ENCODE measurements at regions not wholly inside any gene's neighbourhood (a gene's known extent, or its start where the extent isn't known, plus 50 kb on each side); places are given as distances from the start of the nearest gene placed in this dataset.

GRCh38 chr5:155193483-155194107 is 180.0 kb downstream of the KIF4B start:
- H3K9me2 ChIP-seq (ENCODE audit: insufficient read depth), result no peaks in the 10 kb centered on the region
- no peaks in the 10 kb centered on the region for H3K4me1 ChIP-seq (replicated peaks; ENCODE audit: insufficient read depth)
- ChIA-PET POLR2A (ENCODE audit: unreplicated experiment) (no interaction called here), CTCF (no interaction called here)
- intact Hi-C loops (cut with micrococcal nuclease; ENCODE audit: unreplicated experiment), result no loop called here
- H3K4me3 ChIP-seq, result no peak overlapping the region
- H3K27me3 ChIP-seq (ENCODE audit: insufficient read depth, low read depth), result no peaks in the 10 kb centered on the region
- H2AFZ ChIP-seq, result no peak overlapping the region
- no peak for DNase-seq
- H3F3A ChIP-seq (ENCODE audit: insufficient read depth, low read depth), result no peaks in the 10 kb centered on the region
- no peaks in the 10 kb centered on the region for H3K36me3 ChIP-seq (ENCODE audit: low read depth)
- H3K79me2 ChIP-seq (ENCODE audit: low read depth), result no peaks in the 10 kb centered on the region
- H3K27ac ChIP-seq, result no peak overlapping the region
- H3K4me2 ChIP-seq, result no peak overlapping the region
- no TSS peak for BruUV-seq (replicated peaks)
- no peak for TF ChIP-seq EZH2 (IDR thresholded peaks at IDR 0.05; ENCODE audit: low read depth)
- TF ChIP-seq CTCF (conservative IDR thresholded peaks at IDR 0.05), result no peak
- no peaks in the 10 kb centered on the region for H3K9me3 ChIP-seq (ENCODE audit: insufficient read depth, low read depth)
- no peaks in the 10 kb centered on the region; the same call in 1 of the 2 replicates for H4K20me1 ChIP-seq (ENCODE audit: insufficient read depth)

GRCh38 chr5:155200608-155201007 is 187.1 kb downstream of the KIF4B start:
- Histone ChIP-seq H3K4me3 (no peak overlapping the region), H3K79me2 (ENCODE audit: low read depth) (no peaks in the 10 kb centered on the region), H3K4me2 (no peak overlapping the region), H3K4me1 (replicated peaks; ENCODE audit: insufficient read depth) (no peaks in the 10 kb centered on the region), H3F3A (ENCODE audit: insufficient read depth, low read depth) (no peaks in the 10 kb centered on the region), H3K9me3 (ENCODE audit: insufficient read depth, low read depth) (no peaks in the 10 kb centered on the region; the same call in 1 of the 2 replicates), H4K20me1 (ENCODE audit: insufficient read depth) (no peaks in the 10 kb centered on the region; the same call in 1 of the 2 replicates), H3K9me2 (ENCODE audit: insufficient read depth) (no peaks in the 10 kb centered on the region), H3K27ac (no peak overlapping the region), H3K27me3 (ENCODE audit: insufficient read depth, low read depth) (no peaks in the 10 kb centered on the region), H3K36me3 (ENCODE audit: low read depth) (no peaks in the 10 kb centered on the region), H2AFZ (no peak overlapping the region)
- DNase-seq, result no peak
- CTCF ChIA-PET, result no interaction called here
- POLR2A ChIA-PET (ENCODE audit: unreplicated experiment), result no interaction called here
- intact Hi-C loops (cut with micrococcal nuclease; ENCODE audit: unreplicated experiment), result no loop called here
- TF ChIP-seq CTCF (conservative IDR thresholded peaks at IDR 0.05) (no peak), EZH2 (IDR thresholded peaks at IDR 0.05; ENCODE audit: low read depth) (no peak)
- BruUV-seq (replicated peaks), result no TSS peak

- CTCF ChIA-PET, result no interaction called here
- no peaks in the 10 kb centered on the region for H3K36me3 ChIP-seq (ENCODE audit: low read depth)
- H3K4me1 ChIP-seq (replicated peaks; ENCODE audit: insufficient read depth), result no peaks in the 10 kb centered on the region
- no peaks in the 10 kb centered on the region for H3F3A ChIP-seq (ENCODE audit: insufficient read depth, low read depth)
- BruUV-seq (replicated peaks), result no TSS peak
- H3K79me2 ChIP-seq (ENCODE audit: low read depth), result no peaks in the 10 kb centered on the region
- TF ChIP-seq EZH2 (IDR thresholded peaks at IDR 0.05; ENCODE audit: low read depth) (no peak), CTCF (conservative IDR thresholded peaks at IDR 0.05) (no peak)
- POLR2A ChIA-PET (ENCODE audit: unreplicated experiment), result no interaction called here
- H4K20me1 ChIP-seq (ENCODE audit: insufficient read depth), result no peaks in the 10 kb centered on the region
- H2AFZ ChIP-seq, result no peak overlapping the region
- no peaks in the 10 kb centered on the region for H3K27me3 ChIP-seq (ENCODE audit: insufficient read depth, low read depth)
- no peak overlapping the region for H3K27ac ChIP-seq
- H3K9me3 ChIP-seq (ENCODE audit: insufficient read depth, low read depth), result no peaks in the 10 kb centered on the region
- no peak overlapping the region for H3K4me3 ChIP-seq
- DNase-seq, result no peak
- intact Hi-C loops (cut with micrococcal nuclease; ENCODE audit: unreplicated experiment), result no loop called here
- H3K4me2 ChIP-seq, result no peak overlapping the region
- H3K9me2 ChIP-seq (ENCODE audit: insufficient read depth), result no peaks in the 10 kb centered on the region
These were observed 198.2 kb downstream of the KIF4B start for GRCh38 chr5:155211764-155212163.

All from PC-9 (cell line).